Right ventricle myocardium inferior (tissue), 1 donor: ENCODE measurements at regions not wholly inside any gene's neighbourhood (a gene's known extent, or its start where the extent isn't known, plus 50 kb on each side); places are given as distances from the start of the nearest gene placed in this dataset.

Experiments used
- ATAC-seq: fragments of 200-7000 bp; cut with Tn5 transposase; one replicate; pipeline ENCODE4 v1.9.1; 2020; ENCODE audit warnings: mild to moderate bottlenecking, moderate library complexity
- DNase-seq: peaks from one replicate; pipeline ENCODE4 v3.0.0; 2021; ENCODE audit errors: missing footprints
- intact Hi-C: fragments of 100-400 bp; cut with DNase I; formaldehyde crosslinking; loops from one replicate; pipeline ENCODE4 v1.11.0; 2022
- donor health status: DM: no; HTN: yes; CAD: no; lungs with severe emphysema.

GRCh38 chr18:51897884-51898283 lies 442.1 kb upstream of the DCC start:
- intact Hi-C loops = no loop called here
- DNase-seq = no peak
- ATAC-seq = no peak

GRCh38 chr18:51907687-51908597 lies 432.1 kb upstream of the DCC start:
- DNase-seq = no peak
- intact Hi-C loops = no loop called here
- no peak for ATAC-seq

GRCh38 chr18:51908598-51908944 lies 431.4 kb upstream of the DCC start:
- DNase-seq = no peak
- no peak for ATAC-seq
- intact Hi-C loops = no loop called here

GRCh38 chr18:51911584-51911983 lies 428.4 kb upstream of the DCC start:
- intact Hi-C loops = no loop called here

GRCh38 chr18:51912381-51912780 lies 427.6 kb upstream of the DCC start:
- ATAC-seq (no peak), DNase-seq (no peak)
- intact Hi-C loops = no loop called here

More at GRCh38 chr18:51911584-51911983, 428.4 kb upstream of the DCC start:
- ATAC-seq = no peak
- DNase-seq = no peak

- no peak for ATAC-seq
- intact Hi-C loops = no loop called here
- DNase-seq = no peak
Observed at GRCh38 chr18:51915176-51915575, 424.8 kb upstream of the DCC start.

GRCh38 chr18:51921862-51922261 lies 418.1 kb upstream of the DCC start:
- intact Hi-C loops = no loop called here
- ATAC-seq (no peak), DNase-seq (no peak)

GRCh38 chr18:51933903-51934302 lies 406.1 kb upstream of the DCC start:
- ATAC-seq (no peak), DNase-seq (no peak)
- intact Hi-C loops = no loop called here

GRCh38 chr18:51936115-51936514 lies 403.9 kb upstream of the DCC start:
- intact Hi-C loops = no loop called here
- DNase-seq (no peak), ATAC-seq (no peak)

GRCh38 chr18:51941999-51942398 lies 398.0 kb upstream of the DCC start:
- no peak for DNase-seq
- no peak for ATAC-seq
- intact Hi-C loops = no loop called here

GRCh38 chr18:51943281-51943680 lies 396.7 kb upstream of the DCC start:
- no peak for ATAC-seq
- no peak for DNase-seq
- intact Hi-C loops = no loop called here

GRCh38 chr18:51946946-51947345 lies 393.1 kb upstream of the DCC start:
- ATAC-seq (no peak), DNase-seq (no peak)
- intact Hi-C loops = no loop called here

- DNase-seq = no peak
- no peak for ATAC-seq
- intact Hi-C loops = no loop called here
Observed at GRCh38 chr18:51952844-51953243, 387.2 kb upstream of the DCC start.

- DNase-seq (no peak), ATAC-seq (no peak)
- intact Hi-C loops = no loop called here
Observed at GRCh38 chr18:51953521-51953920, 386.5 kb upstream of the DCC start.

GRCh38 chr18:51955136-51955535 lies 384.9 kb upstream of the DCC start:
- ATAC-seq (no peak), DNase-seq (no peak)
- intact Hi-C loops = no loop called here

- DNase-seq = no peak
Observed at GRCh38 chr18:51957001-51957400, 383.0 kb upstream of the DCC start.

GRCh38 chr18:51980101-51980500 lies 359.9 kb upstream of the DCC start:
- no peak for ATAC-seq
- intact Hi-C loops = no loop called here
- no peak for DNase-seq

More at GRCh38 chr18:51957001-51957400, 383.0 kb upstream of the DCC start:
- intact Hi-C loops = no loop called here
- no peak for ATAC-seq

GRCh38 chr18:51988277-51988676 lies 351.7 kb upstream of the DCC start:
- intact Hi-C loops = no loop called here
- ATAC-seq (no peak), DNase-seq (no peak)

- ATAC-seq = no peak
- no peak for DNase-seq
- intact Hi-C loops = no loop called here
Observed at GRCh38 chr18:51997129-51997528, 342.9 kb upstream of the DCC start.

- no peak for DNase-seq
- intact Hi-C loops = no loop called here
Observed at GRCh38 chr18:51998066-51998465, 341.9 kb upstream of the DCC start.

GRCh38 chr18:51998711-51999110 lies 341.3 kb upstream of the DCC start:
- intact Hi-C loops = no loop called here

More at GRCh38 chr18:51998066-51998465, 341.9 kb upstream of the DCC start:
- no peak for ATAC-seq

More at GRCh38 chr18:51998711-51999110, 341.3 kb upstream of the DCC start:
- DNase-seq (no peak), ATAC-seq (no peak)
